ENCODE measurements at regions not wholly inside any gene's neighbourhood (a gene's known extent, or its start where the extent isn't known, plus 50 kb on each side); places are given as distances from the start of the nearest gene placed in this dataset.
"Not testable (repeated sequence)": the region's sequence is repeated elsewhere in the genome, so short reads cannot be mapped to it uniquely, and the experiment has no call there.

DNA sequence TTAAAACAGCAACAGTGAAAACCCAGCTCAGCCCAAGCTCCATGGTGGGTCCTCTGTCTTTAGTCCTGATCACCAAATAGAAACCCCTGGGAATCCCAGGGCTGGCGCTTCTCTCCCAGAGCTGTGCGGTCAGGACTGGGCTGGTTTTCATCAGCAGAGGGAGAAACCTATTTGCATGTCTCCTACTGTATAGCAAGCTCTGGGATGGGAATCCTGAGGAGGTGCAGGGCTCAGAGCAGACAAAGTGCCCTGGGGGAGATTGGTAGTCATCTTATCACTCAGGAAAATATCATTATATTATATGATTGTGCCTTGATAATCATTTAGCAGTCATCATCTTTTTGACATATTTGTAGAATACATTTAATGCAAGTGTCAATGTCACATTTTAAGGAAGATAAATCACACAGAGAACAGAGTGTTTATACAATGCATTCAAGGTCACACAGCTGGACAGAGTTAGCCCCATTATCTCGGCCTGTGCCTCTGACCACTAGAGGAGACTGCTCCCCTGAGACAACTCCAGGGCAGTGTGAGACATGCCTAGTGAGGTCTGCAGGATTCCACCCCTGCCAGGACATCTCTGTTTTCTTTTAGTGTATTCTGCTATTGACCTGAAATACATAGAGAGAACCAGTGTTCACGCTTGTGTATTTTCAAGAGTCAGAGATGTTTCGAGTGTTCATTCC lies 818.6 kb downstream of the TMEM121 start:
- DNase-seq (ENCODE audit: low read depth, low spot score) = not testable (repeated sequence)

DNA sequence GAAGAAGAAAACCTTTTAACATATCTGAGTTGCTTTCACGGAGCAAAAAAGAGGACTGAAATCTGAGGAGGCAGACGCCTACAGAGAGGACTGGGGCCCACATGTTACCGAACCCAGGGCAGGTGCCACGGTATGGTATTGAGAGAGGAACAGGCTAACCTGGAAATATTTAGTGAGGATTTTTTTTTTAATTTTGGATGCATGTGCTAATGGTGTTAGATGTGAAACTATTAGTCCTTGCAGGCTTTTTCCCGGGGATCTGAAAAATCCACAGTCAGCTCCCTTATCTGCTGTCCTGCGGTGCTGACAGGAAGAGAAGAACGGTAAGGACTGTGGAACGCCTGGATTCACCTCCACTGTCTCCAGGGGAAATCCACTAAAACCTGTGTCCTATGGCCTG lies 819.7 kb downstream of the TMEM121 start:
- DNase-seq (ENCODE audit: low read depth, low spot score) = no peak

DNA sequence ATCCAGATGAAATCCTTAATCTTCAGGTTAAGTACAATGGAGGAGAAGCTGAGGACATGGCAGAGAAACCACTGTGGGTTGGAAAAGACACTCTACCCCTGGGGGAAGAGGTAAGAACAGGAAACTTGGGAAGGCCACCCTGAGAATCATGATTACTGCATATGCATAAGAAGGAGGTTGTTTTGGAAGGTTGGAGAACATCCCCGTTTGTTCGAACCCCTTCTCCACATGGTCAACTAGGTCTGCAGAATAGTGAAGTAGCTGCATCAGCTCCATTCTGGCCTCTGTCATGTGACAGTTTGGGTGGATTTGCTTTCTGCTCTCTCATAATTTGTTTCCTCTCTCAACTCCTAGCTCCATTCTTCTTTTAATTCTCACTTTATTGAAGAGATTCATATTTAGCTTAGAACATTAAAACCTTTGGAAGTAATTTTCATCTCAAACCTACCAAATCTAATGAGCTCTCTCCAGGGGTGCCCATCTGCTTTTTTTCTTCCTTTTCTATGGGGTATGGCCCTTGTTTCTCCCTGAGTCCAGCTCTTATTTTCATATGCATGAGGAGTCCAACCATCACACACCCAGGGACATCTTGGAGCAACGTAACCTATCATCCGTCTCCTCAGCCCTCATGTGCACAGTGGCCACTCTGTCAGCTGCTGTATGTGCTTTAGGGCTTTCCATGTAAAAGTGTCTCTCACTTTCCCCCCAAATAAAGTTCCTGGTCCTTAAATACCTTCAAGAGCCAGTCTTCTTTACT lies 820.3 kb downstream of the TMEM121 start:
- DNase-seq (ENCODE audit: low read depth, low spot score) = no peak

DNA sequence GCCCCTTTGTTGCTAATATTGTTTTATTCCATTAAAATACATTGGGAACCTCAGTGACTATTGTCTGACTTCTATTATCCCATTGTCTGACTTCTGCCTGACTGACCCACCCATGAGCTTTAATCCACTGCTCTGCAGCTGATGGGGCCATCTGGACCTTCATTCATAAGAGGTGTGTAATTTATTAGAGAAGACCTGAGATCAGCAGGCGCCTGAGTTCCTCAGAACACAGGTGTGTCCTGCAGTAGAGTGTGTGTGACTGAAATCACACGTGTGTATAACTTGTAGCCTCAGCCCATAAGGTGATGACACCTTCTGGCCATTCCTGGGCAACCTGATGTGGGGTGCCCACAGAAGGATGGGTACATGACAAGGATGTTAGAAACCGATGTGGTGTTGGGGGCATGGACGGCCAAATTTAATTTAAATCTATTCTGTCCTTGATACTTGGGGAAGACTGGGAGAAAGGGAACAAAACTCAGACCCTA lies 821.0 kb downstream of the TMEM121 start:
- no peak for DNase-seq (ENCODE audit: low read depth, low spot score)

DNA sequence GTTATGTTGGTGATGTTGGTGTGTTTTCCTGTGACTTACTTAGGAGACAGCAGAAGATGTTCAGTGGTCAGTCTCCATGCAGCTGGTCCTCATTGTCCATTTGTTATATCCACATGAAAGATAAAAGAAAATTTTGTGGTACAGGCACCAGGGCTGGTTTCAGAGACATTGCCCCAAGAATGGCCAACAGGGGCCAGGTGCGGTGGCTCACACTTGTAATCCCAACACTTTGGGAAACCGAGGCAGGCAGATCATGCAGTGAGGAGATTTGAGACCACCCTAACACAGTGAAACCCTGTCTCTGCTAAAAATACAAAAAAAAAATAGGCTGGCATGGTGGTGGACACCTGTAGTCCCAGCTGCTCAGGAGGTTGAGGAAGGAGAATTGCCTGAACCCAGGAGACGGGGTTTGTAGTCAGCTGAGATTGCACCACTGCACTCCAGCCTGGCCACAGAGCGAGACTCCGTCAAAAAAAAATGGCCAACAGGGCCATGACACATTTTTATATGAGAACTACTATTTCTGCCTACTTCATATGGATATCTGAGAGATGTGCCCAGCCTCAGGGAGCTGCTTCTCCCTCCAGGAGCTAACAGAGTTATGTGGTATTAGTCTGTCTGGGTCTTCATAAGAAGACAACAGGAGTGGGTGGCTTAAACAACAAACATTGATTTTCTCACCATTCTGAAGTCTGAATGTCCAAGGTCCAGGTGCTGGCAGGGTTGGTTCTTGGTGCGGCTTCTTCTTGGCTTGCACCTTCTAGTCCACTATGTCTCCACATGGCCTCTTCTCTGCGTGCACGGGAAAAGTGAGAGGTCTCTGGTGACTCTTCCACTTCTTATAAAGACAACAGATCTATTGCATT lies 821.7 kb downstream of the TMEM121 start:
- DNase-seq (ENCODE audit: low read depth, low spot score) = no peak

DNA sequence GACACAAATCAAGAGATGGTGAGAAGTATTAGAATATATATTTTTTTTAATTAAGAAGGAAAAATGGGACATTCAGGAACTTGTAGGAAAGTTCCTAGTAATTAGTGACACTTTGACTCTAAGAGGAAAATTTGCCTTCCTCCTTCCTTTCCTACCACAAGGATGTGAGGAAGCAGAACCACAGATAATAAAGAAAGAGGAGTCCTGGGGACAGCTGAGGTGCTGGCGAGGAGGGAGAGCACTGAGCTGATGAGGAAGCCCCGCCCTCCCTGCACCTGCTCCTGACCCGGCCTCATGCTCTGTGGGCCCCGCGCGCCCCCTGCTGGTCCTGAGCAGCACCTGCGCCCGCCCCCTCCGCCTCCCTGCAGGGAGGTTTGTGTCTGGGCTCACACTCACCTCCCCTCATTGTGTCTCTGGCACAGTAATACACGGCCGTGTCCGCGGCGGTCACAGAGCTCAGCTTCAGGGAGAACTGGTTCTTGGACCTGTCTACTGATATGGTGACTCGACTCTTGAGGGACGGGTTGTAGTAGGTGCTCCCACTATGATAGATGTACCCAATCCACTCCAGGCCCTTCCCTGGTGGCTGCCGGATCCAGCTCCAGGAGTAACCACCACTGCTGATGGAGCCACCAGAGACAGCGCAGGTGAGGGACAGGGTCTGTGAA lies 822.6 kb downstream of the TMEM121 start:
- not testable (repeated sequence) for DNase-seq (ENCODE audit: low read depth, low spot score)

DNA sequence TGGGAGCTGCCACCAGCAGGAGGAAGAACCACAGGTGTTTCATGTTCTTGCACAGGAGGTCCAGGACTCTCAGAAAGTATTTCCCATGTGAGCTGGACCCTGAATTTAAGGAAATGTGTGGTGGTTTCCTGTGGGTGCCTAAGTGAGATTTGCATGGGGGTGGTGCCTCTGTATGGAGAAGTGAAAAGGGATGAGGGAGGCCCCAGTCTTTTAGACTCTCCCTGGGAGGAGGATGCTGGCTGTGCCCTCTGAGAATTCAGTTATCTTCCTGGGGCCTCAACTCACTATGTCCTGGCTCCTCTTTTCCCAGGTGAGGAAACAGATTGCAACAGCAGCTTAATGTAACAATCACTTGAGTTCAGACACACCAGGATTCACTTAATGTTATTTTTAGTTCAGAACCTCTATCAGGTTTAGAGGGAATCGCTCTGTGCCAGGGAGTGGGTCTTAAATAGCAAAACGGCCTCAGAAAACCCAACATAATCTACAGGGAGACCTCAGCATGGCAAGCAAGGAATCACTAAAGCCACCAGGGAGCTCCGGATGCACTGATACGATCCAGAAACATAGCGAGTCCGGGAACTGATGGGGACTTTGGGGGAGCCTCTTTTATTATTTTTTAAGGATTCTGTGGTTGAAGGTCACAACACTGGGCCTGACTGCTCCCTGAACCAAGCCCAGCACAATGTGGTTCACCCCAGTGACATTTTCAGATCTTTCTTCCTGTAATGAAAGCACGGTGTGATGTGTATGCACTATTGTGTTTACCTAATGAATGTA lies 823.5 kb downstream of the TMEM121 start:
- DNase-seq (ENCODE audit: low read depth, low spot score) = not testable (repeated sequence)

DNA sequence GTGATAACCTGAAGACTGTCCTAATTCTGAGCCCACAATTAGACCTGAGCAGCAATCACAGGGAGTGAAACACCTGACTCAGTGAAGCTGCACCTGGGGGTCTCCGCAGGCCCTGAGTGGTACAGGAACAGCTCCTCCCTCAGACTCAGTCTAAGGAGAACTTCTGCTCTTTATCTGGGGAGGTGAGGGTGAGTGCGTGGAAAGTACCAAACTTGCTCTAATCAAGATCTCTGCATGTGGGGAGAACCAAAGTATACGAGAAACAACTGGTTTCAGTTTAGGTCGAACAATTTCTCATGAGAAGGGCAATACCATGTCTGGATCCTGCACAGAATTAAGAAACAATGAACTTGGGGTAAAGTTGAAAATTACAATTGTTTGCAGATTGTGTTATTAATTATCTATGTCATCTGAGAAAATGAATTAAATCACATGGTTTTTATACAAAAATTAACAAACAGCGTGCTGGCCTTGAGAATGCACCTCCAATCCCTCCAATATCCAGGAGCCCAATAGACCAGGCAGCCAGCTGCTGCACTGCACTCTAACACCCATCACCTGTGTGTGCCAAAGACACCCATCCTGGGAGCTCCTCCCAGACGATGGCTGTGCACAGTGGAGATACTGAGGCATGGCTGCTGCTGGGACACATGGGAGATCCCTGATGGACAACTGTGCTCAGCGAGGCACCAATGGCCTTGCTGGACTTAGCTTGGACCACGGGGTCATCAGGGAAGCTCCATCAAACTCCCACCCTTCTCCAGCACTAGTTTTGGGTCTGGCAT lies 828.8 kb downstream of the TMEM121 start:
- DNase-seq (ENCODE audit: low read depth, low spot score) = not testable (repeated sequence)

DNA sequence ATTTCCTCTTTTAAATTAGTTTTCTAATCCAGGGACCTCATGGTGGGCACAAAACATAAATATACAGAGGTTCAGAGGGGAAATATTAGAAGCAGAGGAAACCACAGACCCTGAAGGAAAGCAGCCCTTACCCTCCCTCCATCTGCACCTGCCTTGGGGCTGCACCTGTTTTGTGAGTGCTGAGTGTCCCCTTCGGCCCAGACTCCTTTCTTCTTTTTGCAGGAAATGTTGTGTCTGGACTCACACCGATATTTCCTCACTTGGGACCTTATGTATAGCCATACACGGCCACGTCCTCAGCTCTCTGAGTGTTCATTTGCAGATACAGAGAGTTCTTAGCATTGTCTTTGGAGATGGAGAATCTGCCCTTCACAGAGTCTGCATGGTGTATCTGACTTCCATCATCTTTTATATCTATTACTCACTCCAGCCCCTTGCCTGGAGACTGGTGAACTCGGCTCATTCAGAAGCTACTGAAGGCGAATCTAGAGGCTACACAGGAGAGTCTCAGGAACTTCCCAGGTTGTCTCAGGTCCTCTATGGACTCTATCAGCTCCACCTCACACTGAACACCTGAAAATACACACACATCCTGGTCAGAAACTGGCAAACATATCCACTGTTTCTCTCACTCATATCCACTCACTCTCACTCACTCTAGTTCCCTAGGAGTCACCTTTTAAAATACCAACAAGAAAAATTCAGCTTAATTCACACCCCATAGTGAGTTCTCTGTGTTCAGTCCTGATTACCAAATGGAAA lies 829.7 kb downstream of the TMEM121 start:
- not testable (repeated sequence) for DNase-seq (ENCODE audit: low read depth, low spot score)

DNA sequence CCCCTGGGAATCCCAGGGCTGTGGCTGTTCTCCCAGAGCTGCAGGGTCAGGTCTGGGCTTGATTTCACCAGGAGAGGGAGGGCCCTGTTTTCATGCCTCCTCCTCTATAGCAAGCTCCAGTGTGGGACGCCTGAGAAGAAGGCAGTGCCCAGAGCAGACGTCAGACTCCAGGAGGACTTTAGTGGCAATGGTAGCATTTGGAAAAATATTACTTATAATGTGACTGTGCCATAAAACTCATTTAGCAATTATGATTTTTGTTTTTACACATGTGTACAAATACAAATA lies 830.2 kb downstream of the TMEM121 start:
- DNase-seq (ENCODE audit: low read depth, low spot score) = not testable (repeated sequence)

DNA sequence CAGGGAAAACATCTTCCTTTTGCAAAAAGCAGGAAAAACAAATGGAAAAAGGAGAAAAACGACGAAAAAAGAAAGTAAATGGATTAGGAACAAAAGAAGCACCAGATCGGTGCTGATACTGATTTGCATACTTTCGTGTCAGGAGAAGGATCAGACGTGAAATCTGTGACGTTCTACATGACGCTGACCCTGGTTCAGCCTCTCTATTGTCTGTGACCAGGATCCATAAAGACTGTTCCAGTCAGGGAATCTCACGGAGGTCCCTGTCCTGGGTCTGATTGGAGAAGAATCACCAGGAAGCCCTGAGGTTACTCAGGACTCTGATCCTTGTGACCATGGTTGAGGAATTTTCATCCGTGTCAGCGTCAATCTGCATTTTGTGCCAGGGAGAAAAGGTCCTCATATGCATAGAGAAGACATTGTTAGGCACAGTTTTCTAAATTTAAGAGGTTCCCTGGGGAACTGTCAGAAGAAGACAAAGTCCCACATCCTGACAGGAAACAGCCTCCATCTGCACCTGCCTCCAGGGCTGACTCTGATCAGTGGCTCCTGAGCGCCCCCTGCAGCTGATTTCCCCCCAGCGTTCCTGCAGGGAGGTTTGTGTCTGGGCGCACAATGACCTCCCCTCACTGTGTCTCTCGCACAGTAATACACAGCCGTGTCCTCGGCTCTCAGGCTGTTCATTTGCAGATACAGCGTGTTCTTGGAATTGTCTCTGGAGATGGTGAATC lies 832.9 kb downstream of the TMEM121 start:
- DNase-seq (ENCODE audit: low read depth, low spot score) = not testable (repeated sequence)

DNA sequence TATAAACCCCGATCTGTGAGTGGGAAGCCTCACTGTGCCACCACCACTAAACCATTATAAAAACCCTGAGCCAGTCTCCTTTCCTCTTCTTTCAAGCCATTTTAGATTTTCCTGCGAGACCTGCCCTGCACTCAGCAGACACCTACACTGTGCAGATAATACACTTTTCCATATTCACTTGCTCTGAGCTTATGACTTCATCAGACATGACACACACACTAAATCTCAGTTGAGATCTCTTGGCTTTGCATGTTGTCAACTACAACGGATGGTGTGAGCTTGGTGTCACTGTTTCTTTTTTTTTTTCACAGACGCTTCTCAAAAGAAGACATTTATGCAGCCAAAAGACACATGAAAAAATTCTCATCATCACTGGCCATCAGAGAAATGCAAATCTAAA lies 839.0 kb downstream of the TMEM121 start:
- not testable (repeated sequence) for DNase-seq (ENCODE audit: low read depth, low spot score)

DNA sequence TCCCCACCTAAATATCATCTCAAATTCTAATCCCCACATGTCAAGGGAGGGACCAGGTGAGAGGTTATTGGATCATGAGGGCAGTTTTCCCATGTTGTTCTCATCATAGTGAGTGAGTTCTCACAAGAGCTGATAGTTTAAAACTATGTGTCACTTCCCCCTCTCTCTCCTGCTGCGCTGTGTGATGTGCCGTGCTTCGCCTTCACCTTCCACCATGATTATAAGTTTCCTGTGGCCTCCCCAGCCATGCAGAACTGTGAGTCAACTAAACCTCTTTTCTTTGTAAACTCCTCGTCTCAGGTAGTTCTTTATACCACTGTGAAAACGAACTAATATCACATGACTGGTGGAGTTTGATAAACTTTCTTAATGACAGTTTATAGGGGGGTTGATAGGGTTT lies 839.5 kb downstream of the TMEM121 start:
- not testable (repeated sequence) for DNase-seq (ENCODE audit: low read depth, low spot score)

DNA sequence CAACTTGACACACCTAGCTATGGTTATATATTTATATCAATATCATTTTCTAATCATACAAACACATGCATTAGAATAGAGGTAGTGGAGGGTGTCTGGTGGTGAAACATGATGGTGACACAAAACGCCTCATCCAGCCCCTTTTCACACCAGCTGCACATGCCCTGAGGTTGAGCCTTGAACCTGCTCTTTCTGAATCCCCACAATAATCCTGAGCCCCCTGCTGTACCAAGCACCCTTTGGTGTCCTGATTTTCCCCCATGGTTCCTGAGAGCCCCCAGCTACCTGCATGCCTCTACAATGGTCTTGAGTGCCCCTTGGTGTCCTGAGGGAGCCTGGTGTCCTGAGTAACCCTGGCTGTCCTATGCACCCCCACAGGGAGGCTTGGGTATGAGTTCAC lies 840.6 kb downstream of the TMEM121 start:
- DNase-seq (ENCODE audit: low read depth, low spot score) = not testable (repeated sequence)

DNA sequence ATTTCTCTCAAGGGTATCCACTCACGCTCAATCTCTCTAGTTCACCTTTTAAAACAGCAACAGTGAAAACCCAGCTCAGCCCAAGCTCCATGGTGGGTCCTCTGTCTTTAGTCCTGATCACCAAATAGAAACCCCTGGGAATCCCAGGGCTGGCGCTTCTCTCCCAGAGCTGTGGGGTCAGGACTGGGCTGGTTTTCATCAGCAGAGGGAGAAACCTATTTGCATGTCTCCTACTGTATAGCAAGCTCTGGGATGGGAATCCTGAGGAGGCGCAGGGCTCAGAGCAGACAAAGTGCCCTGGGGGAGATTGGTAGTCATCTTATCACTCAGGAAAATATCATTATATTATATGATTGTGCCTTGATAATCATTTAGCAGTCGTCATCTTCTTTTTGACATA lies 843.1 kb downstream of the TMEM121 start:
- DNase-seq (ENCODE audit: low read depth, low spot score) = not testable (repeated sequence)

DNA sequence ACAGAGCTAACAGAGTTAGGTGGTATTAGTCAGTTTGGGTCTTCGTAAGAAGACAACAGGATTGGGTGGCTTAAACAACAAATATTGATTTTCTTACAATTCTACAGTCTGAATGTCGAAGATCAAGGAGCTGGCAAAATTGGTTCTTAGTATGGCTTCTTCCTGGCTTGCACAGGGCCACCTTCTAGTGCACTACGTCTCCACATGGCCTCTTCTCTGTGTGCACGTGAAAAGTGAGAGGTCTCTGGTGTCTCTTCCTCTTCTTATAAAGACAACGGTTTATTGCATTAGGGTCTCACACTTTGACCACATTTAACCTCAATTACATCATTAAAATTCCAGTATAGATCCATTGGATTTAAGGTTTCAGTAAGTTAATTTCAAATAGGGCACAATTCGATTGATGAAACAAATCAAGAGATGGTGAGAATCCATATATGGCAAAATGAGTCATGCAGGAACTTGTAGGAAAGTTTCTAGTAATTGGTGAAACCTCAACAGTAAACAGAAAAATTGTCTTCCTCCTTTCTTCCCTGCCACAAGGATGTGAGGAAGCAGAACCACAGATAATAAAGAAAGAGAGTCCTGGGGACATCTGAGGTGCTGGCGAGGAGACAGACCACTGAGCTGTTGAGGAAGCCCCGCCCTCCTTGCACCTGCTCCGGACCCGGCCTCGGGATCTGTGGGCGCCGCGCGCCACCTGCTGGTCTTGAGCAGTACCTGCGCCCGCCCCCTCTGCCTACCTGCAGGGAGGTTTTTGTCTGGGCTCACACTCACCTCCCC lies 846.7 kb downstream of the TMEM121 start:
- DNase-seq (ENCODE audit: low read depth, low spot score) = no peak

DNA sequence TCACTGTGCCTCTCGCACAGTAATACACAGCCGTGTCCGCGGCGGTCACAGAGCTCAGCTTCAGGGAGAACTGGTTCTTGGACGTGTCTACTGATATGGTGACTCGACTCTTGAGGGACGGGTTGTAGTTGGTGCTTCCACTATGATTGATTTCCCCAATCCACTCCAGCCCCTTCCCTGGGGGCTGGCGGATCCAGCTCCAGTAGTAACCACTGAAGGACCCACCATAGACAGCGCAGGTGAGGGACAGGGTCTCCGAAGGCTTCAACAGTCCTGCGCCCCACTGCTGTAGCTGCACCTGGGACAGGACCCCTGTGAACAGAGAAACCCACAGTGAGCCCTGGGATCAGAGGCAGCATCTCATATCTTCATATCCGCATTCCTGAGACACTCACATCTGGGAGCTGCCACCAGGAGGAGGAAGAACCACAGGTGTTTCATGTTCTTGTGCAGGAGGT lies 847.3 kb downstream of the TMEM121 start:
- not testable (repeated sequence) for DNase-seq (ENCODE audit: low read depth, low spot score)

DNA sequence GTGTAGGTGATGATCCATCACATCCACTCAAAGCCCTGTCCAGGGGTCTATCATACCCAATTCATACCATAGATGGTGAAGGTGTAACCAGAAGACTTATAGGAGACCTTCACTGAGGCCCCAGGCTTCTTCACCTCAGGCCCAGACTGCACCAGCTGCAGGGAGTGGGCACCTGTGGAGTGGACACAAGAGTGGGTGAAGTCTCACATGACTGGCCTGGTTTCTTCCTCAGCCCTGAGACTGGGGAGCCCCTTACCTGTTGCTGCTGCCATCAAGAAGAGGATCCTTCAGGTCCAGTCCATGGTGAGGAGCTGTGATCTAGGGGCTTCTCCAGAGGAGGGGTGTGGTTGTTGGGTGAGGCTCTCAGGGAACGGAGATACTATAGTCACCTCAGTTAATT lies 851.0 kb downstream of the TMEM121 start:
- no peak for DNase-seq (ENCODE audit: low read depth, low spot score)
